HepG2 (cell line): ENCODE measurements at regions not wholly inside any gene's neighbourhood (a gene's known extent, or its start where the extent isn't known, plus 50 kb on each side); places are given as distances from the start of the nearest gene placed in this dataset.

Experiments used
- CEBPZ ChIP-seq: IDR thresholded peaks from 2 replicates; pipeline ENCODE4 v1.6.1; 2012; ENCODE audit warnings: low read length, improper control_type of control experiment
- EP300 ChIP-seq, 3 experiments: sonication (generic) in 1 of 3; formaldehyde crosslinking in 1 of 3; IDR thresholded peaks; 2 replicates each; pipeline versions ENCODE4 v1.5.1 to v1.6.1; 2011 to 2020; ENCODE audit warnings: low read depth in 2 of 3, low read length in 2 of 3, borderline replicate concordance in 1 of 3, improper control_type of control experiment in 1 of 3, mild to moderate bottlenecking in 1 of 3, missing genetic modification reagents in 1 of 3, moderate library complexity in 1 of 3
- MYC ChIP-seq: sonication (generic); formaldehyde crosslinking; IDR thresholded peaks from 2 replicates; pipeline ENCODE4 v1.9.0; 2021; ENCODE audit warnings: missing genetic modification reagents, borderline replicate concordance
- SP5 ChIP-seq: IDR thresholded peaks from 2 replicates; pipeline ENCODE4 v1.6.1; 2016; ENCODE audit warnings: low read depth, borderline replicate concordance
- TCF12 ChIP-seq, 2 experiments: fragments of 450-650 bp in 1 of 2; sonication (generic) in 1 of 2; formaldehyde crosslinking in 1 of 2; IDR thresholded peaks; 2 replicates each; pipeline versions ENCODE4 v1.6.1 to v1.8.0; 2017 to 2022; ENCODE audit warnings: antibody characterized with exemption in 1 of 2, mild to moderate bottlenecking in 1 of 2, missing genetic modification reagents in 1 of 2, moderate library complexity in 1 of 2
- TCF7L2 ChIP-seq: IDR thresholded peaks from 2 replicates; pipeline ENCODE4 v1.6.1; 2011; ENCODE audit warnings: mild to moderate bottlenecking, low read depth, low read length, moderate library complexity
- TFAP4 ChIP-seq: sonication (generic); IDR thresholded peaks from 2 replicates; pipeline ENCODE4 v1.6.1; 2016; ENCODE audit warnings: low read depth, borderline replicate concordance
- YY1 ChIP-seq: IDR thresholded peaks from 2 replicates; pipeline ENCODE4 v1.6.1; 2011; ENCODE audit warnings: low read length, low read depth, moderate library complexity, mild to moderate bottlenecking; ENCODE audit not compliant: insufficient read depth, insufficient replicate concordance
- ZNF275 ChIP-seq: sonication (generic); formaldehyde crosslinking; IDR thresholded peaks from 2 replicates; pipeline ENCODE4 v1.8.0; 2022; ENCODE audit warnings: missing genetic modification reagents, mild to moderate bottlenecking, inconsistent platforms, borderline replicate concordance
- TF ChIP-seq, protein P1 (sequence below): sonication (generic); formaldehyde crosslinking; IDR thresholded peaks from 2 replicates; pipeline ENCODE4 v1.5.0; 2020; ENCODE audit warnings: mild to moderate bottlenecking, missing genetic modification reagents, moderate library complexity

GRCh38 chr1:5495596-5496410 is 496.4 kb downstream of the NPHP4 start:
- no peak for TF ChIP-seq SP5 (CRISPR knock-in tag)
- no peak for TF ChIP-seq TCF12 (IDR thresholded peaks at IDR 0.05)
- no peak for TF ChIP-seq TCF12 (CRISPR knock-in tag; IDR thresholded peaks at IDR 0.05)
- no peak for TF ChIP-seq TFAP4
- TF ChIP-seq ZNF275 (CRISPR knock-in tag) = no peak
- TF ChIP-seq TCF7L2 = no peak
- TF ChIP-seq CEBPZ = no peak
- no peak for TF ChIP-seq YY1
- no peak for TF ChIP-seq EP300 (IDR thresholded peaks at IDR 0.05; ENCODE audit: low read depth in 2 of 2, low read length in 2 of 2)
- TF ChIP-seq EP300 (CRISPR knock-in tag; IDR thresholded peaks at IDR 0.05; ENCODE audit: borderline replicate concordance) = no peak
- TF ChIP-seq, protein P1, sequence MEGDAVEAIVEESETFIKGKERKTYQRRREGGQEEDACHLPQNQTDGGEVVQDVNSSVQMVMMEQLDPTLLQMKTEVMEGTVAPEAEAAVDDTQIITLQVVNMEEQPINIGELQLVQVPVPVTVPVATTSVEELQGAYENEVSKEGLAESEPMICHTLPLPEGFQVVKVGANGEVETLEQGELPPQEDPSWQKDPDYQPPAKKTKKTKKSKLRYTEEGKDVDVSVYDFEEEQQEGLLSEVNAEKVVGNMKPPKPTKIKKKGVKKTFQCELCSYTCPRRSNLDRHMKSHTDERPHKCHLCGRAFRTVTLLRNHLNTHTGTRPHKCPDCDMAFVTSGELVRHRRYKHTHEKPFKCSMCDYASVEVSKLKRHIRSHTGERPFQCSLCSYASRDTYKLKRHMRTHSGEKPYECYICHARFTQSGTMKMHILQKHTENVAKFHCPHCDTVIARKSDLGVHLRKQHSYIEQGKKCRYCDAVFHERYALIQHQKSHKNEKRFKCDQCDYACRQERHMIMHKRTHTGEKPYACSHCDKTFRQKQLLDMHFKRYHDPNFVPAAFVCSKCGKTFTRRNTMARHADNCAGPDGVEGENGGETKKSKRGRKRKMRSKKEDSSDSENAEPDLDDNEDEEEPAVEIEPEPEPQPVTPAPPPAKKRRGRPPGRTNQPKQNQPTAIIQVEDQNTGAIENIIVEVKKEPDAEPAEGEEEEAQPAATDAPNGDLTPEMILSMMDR = no peak
- TF ChIP-seq MYC (CRISPR knock-in tag) = no peak
